Globus pallidus (tissue), 1 donor: ENCODE measurements at regions not wholly inside any gene's neighbourhood (a gene's known extent, or its start where the extent isn't known, plus 50 kb on each side); places are given as distances from the start of the nearest gene placed in this dataset.
"Not testable (repeated sequence)": the region's sequence is repeated elsewhere in the genome, so short reads cannot be mapped to it uniquely, and the experiment has no call there.

Experiments used
- DNase-seq: peaks from one replicate; pipeline ENCODE4 v3.0.0-alpha.2; 2015; ENCODE audit warnings: low spot score

GRCh38 chr16:79404571-79404970, 196.0 kb downstream of the MAF start:
- no peak for DNase-seq

- DNase-seq = no peak
Measured at GRCh38 chr16:79403534-79403933, 197.0 kb downstream of the MAF start.

- DNase-seq = no peak
Measured at GRCh38 chr16:79402920-79403319, 197.6 kb downstream of the MAF start.

- DNase-seq = no peak
Measured at GRCh38 chr16:79402356-79402755, 198.2 kb downstream of the MAF start.

DNA sequence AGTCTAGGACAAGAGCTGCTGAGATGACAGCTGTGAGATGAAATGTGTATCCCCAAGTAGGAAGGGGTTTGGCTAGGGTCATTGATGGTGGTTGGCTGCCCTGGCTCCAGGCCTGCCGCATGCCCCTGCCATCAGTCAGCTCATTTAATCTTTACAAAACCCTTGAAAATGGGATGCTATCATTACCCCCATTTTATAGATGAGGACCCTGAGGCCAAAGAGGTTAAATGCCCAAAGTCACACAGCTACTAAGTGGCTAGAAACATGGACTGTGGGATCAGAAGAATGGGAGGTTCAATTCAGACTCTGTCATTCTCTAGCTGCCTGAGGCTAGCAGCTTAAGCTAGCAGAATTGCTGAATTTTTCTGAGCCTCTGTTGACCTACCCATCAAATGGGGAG, 198.8 kb downstream of the MAF start:
- no peak for DNase-seq

DNA sequence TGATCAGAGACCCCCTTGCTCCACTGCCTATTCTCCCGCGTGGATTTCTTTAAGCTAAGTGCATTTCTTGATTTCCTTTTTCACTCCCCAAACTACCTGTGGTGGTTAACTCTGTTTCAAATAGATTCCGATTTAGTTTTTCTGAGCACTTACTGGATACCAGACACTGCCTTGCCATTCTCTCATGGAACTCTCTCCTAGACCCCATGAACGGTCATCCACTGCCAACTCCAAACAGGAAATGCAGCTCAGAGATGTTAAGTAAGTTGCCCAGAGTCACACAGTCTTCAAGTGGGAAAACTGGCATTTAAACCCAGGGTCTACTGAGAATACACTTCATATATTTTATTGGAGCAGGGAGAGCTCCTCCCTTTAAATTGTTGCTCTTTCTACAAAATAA, 199.4 kb downstream of the MAF start:
- DNase-seq = no peak

GRCh38 chr16:79400462-79401149, 199.9 kb downstream of the MAF start:
- DNase-seq = no peak

DNA sequence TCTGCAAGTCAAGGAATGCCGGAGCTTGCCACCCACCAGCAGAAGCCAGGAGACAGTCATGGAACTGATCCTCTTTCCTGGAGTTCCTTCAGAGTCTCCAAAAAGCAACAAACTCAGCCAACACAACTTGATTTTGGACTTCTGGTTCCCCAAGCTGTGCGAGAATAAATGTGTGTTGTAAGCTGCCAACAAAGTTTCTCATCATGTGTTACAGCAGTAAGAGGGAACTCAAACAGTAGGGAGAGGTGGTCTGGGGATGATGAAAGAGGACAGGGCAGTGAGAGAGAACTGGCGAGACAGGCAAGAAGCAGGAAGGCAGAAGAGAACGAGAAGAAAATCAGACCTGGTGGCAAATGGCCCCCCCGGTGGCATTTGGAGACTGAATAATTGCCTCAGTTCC, 204.9 kb downstream of the MAF start:
- DNase-seq = peak; percentile 25

GRCh38 chr16:79394206-79394605, 206.3 kb downstream of the MAF start:
- no peak for DNase-seq

DNA sequence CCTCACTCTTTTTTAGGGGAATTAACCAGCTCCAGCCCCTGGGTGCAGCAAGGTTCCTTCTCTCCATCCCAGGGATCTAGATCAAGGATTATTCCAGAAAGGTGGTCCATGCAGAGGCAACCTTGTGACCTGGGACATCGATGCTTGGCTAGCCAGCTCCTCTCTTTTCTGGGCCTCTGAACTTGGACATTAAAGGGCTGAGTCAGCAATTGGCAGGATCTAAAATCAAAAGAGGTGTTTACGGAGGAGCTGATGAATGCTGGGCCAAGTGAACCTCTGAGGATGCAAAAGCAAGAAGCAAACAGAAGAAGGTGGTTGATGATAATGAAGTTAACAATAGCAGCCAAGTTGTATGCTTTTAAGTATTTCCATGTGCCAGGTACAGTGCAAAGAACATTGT, 207.0 kb downstream of the MAF start:
- no peak for DNase-seq

DNA sequence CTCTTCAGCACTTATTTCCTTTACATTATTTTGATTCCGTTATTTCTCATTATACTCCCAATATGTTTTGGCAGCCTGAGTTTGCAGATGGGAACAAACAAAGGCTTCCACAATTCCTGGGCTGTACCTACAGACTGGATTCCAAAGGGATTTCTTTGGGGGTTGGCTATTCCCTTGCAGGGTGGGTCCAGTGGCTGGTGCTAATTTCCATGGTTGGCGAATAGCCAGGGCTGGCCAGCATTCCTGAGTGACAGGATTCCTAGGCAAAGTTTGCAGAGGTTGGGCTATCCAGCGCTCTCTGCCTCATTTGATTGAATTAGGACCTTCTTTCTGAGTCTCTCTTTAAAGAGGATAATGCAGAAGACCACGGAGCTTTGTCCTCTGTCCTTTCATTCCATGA, 207.4 kb downstream of the MAF start:
- no peak for DNase-seq

GRCh38 chr16:79392081-79392480, 208.5 kb downstream of the MAF start:
- DNase-seq = no peak

- DNase-seq = no peak
Measured at GRCh38 chr16:79391395-79391794, 209.1 kb downstream of the MAF start.

- DNase-seq = no peak
Measured at GRCh38 chr16:79390481-79391051, 210.0 kb downstream of the MAF start.

GRCh38 chr16:79388396-79388795, 212.1 kb downstream of the MAF start:
- DNase-seq = no peak

GRCh38 chr16:79386299-79386698, 214.2 kb downstream of the MAF start:
- no peak for DNase-seq

DNA sequence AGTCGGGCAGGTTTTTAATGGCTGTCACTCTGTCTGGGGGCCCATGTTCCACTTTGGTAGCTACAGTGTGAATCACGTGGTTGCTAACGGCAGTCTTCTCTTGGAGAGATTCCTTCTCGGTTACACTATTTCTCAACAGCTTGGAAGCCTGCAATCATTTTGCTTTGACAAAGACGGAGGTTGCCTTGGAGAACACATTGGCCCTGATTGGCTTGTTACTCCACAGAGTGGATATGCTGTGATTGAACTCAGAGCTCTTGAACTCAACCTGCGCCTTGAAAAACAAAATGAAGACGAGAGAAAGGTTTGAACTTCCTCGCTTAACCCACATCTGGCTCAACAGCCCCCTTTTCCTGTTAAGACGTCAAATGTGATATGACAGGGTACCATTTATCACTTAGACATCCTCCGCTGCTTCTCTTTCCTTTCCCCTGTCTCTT, 218.9 kb downstream of the MAF start:
- DNase-seq = peak; percentile 28

GRCh38 chr16:79380995-79381602, 219.4 kb downstream of the MAF start:
- DNase-seq = no peak

GRCh38 chr16:79379095-79379494, 221.4 kb downstream of the MAF start:
- no peak for DNase-seq

DNA sequence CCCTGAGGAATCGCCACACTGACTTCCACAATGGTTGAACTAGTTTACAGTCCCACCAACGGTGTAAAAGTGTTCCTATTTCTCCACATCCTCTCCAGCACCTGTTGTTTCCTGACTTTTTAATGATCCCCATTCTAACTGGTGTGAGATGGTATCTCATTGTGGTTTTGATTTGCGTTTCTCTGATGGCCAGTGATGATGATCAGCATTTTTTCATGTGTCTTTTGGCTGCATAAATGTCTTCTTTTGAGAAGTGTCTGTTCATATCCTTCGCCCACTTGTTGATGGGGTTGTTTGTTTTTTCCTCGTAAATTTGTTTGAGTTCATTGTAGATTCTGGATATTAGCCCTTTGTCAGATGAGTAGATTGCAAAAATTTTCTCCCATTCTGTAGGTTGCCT, 223.5 kb downstream of the MAF start:
- not testable (repeated sequence) for DNase-seq

- DNase-seq = no peak
Measured at GRCh38 chr16:79375351-79375750, 225.2 kb downstream of the MAF start.

DNA sequence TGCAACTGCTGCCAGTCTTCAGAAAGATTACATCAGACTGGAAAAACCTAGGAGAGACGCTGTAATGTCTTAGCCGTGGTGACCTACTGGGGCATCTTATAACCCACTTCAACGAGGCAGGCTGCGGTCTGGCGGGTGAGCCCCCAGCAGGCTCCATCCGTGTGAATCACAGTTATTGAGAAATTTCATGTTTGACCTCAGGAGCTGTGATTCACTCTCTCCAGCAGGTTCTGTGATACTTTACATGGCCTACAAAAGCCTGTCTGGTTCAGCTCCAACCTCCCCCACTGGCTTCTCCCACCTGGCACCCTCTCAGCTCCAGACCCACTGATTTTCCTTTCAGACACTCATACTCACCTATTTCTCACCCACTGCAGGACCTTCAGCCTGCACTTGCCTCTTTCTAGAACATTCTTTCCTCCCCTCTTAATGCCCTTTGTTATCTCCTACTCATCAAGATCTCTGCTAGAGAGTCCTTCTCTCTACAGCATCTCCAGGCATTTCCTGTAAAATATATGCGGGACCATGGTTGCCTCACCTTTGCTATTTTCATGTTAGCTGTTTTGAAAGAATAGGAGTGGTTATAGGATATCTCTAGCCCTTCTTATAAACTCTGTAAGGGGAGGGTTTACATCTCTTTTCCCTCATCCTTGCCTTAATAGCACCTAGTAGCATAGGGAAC, 227.9 kb downstream of the MAF start:
- DNase-seq = no peak

- no peak for DNase-seq
Measured at GRCh38 chr16:79370736-79371135, 229.8 kb downstream of the MAF start.
